IPS-20b (cell line): ENCODE measurements at regions not wholly inside any gene's neighbourhood (a gene's known extent, or its start where the extent isn't known, plus 50 kb on each side); places are given as distances from the start of the nearest gene placed in this dataset.

Experiments
- H3K27ac ChIP-seq: one replicate; pipeline ENCODE4 v1.5.1; 2013; ENCODE audit warnings: low read length
- H3K27me3 ChIP-seq: 2 replicates; pipeline ENCODE4 v1.6.1; 2013; ENCODE audit warnings: mild to moderate bottlenecking, low read length, inconsistent platforms; ENCODE audit not compliant: insufficient read depth
- H3K36me3 ChIP-seq: 2 replicates; pipeline ENCODE4 v1.6.1; 2013; ENCODE audit warnings: low read depth, mild to moderate bottlenecking, inconsistent platforms, low read length, moderate library complexity; ENCODE audit not compliant: insufficient read depth
- H3K4me1 ChIP-seq: 2 replicates; pipeline ENCODE4 v1.6.1; 2013; ENCODE audit warnings: mild to moderate bottlenecking, control low read depth, inconsistent platforms, low read length, moderate library complexity; ENCODE audit not compliant: insufficient read depth
- H3K4me3 ChIP-seq: 2 replicates; pipeline ENCODE4 v1.5.1; 2013; ENCODE audit warnings: mild to moderate bottlenecking, low read length, inconsistent platforms
- H3K9ac ChIP-seq: 2 replicates; pipeline ENCODE4 v1.6.1; 2013; ENCODE audit warnings: low read depth, mild to moderate bottlenecking, inconsistent platforms, low read length, moderate library complexity
- H3K9me3 ChIP-seq: 2 replicates; pipeline ENCODE4 v1.6.1; 2013; ENCODE audit warnings: mild to moderate bottlenecking, low read depth, low read length, inconsistent platforms; ENCODE audit not compliant: insufficient read depth

- Histone ChIP-seq H3K36me3 (no peaks in the 10 kb centered on the region), H3K4me1 (peaks cover 24% of the 10 kb centered on the region), H3K4me3 (no peak overlapping the region), H3K9ac (no peak overlapping the region), H3K27me3 (0 out of 2 replicates have a peak, but pooled peaks cover 4% of the 10 kb centered on the region), H3K27ac (no peak overlapping the region), H3K9me3 (no peaks in the 10 kb centered on the region)
Measured at GRCh38 chr1:59015708-59016107, 231.9 kb upstream of the JUN start.

DNA sequence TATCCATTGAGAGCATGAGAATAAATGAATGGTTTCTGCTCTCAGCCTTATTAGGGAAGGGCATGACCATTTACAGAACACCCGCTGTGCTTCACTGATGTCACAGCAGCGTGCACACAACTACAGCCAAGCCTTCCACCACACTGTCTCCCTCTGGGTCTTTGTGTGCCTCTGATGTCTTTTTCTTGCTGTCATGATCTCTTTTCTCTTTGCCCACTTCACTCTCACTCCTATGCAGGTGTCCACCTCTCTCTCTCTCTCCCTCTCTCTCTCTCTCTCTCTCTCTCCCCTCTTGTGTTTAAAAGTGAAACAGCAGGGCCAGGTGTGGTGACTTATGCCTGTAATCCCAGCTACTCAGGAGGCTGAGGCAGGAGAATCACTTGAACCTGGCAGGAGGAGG is 232.5 kb upstream of the JUN start:
- no peak overlapping the region for H3K27ac ChIP-seq

GRCh38 chr1:59017501-59018231 is 233.8 kb upstream of the JUN start:
- no peaks in the 10 kb centered on the region for H3K9me3 ChIP-seq
- peaks cover 17% of the 10 kb centered on the region for H3K4me1 ChIP-seq

More for the DNA sequence above, 232.5 kb upstream of the JUN start:
- H3K9ac ChIP-seq = no peak overlapping the region
- H3K9me3 ChIP-seq = no peaks in the 10 kb centered on the region
- 0 out of 2 replicates have a peak, but pooled peaks cover 4% of the 10 kb centered on the region for H3K27me3 ChIP-seq
- peaks cover 22% of the 10 kb centered on the region for H3K4me1 ChIP-seq
- H3K36me3 ChIP-seq = no peaks in the 10 kb centered on the region
- H3K4me3 ChIP-seq = no peak overlapping the region

GRCh38 chr1:59018446-59018845 is 234.6 kb upstream of the JUN start:
- H3K4me3 ChIP-seq = no peak overlapping the region
- no peaks in the 10 kb centered on the region for H3K9me3 ChIP-seq
- no peaks in the 10 kb centered on the region for H3K36me3 ChIP-seq
- no peak overlapping the region for H3K27ac ChIP-seq
- H3K4me1 ChIP-seq = peaks cover 10% of the 10 kb centered on the region
- 0 out of 2 replicates have a peak, but pooled peaks cover 4% of the 10 kb centered on the region for H3K27me3 ChIP-seq
- H3K9ac ChIP-seq = no peak overlapping the region

More at GRCh38 chr1:59017501-59018231, 233.8 kb upstream of the JUN start:
- Histone ChIP-seq H3K36me3 (no peaks in the 10 kb centered on the region), H3K27me3 (0 out of 2 replicates have a peak, but pooled peaks cover 4% of the 10 kb centered on the region), H3K4me3 (no peak overlapping the region), H3K9ac (no peak overlapping the region), H3K27ac (no peak overlapping the region)

DNA sequence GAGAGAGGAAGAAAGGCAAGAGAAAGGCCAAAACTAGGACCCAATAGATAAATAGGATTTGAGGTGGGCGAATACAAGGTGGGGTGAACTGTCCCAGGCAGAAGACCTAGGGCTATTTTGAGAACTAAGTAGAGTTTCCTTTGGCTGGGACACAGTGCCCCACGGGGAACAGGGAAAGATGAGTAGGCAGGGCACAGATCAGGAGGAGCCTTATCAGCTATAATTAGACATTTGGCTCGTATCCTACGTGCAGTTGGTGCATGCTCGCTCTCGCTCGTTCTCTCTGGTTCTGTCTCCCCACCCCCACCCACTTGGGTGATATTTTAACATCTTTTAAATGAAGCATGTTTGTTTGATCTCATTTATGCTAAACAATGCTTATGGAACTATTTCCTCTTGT is 235.0 kb upstream of the JUN start:
- Histone ChIP-seq H3K9me3 (no peaks in the 10 kb centered on the region), H3K27ac (no peak overlapping the region), H3K9ac (no peak overlapping the region), H3K4me1 (peaks cover 5% of the 10 kb centered on the region), H3K36me3 (no peaks in the 10 kb centered on the region), H3K4me3 (no peak overlapping the region), H3K27me3 (0 out of 2 replicates have a peak, but pooled peaks cover 4% of the 10 kb centered on the region)

DNA sequence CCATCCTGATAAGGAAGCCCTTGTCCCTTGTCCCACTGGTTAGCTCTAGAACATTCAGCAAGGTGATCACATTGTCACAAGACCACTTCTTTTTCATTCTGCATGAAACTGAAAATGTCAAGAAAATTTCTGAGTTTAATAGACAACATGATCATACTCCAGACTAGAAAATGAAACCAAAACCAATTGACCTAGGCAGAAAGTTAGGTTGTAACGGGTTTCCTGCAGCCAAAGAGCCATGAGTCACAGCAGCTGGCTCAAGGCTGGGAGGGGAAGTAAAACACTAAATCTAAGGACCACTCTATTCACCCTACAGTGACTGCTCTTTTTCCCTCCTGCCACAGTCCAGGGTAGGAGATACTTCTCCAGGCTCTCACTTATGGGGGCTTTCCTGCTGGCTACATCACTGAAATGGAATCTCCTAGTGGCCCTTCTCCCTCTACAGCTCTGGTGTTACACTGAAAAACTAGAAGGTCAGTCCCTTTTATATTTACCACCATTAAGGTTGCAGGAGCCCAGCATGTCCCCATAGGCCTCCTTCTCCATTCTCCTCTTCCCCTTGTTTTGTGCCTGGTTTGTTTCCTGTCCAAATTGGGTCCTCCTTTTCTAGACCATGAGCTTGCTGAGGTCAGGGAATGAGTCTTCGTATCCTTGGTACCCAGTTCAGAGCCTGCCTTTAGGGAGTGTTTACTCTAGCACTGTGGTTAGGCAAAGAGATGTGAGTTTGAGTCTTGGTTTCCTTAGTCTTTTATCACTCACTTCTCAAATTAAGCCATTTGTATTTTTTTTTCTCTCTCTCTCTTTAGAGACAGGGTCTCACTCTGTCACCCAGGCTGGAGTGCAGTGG is 236.5 kb upstream of the JUN start:
- H3K9ac ChIP-seq = no peak overlapping the region
- H3K27ac ChIP-seq = no peak overlapping the region
- H3K36me3 ChIP-seq = no peaks in the 10 kb centered on the region
- no peaks in the 10 kb centered on the region for H3K27me3 ChIP-seq
- no peaks in the 10 kb centered on the region for H3K9me3 ChIP-seq
- no peaks in the 10 kb centered on the region; the same call in 1 of the 2 replicates for H3K4me1 ChIP-seq
- no peak overlapping the region for H3K4me3 ChIP-seq

DNA sequence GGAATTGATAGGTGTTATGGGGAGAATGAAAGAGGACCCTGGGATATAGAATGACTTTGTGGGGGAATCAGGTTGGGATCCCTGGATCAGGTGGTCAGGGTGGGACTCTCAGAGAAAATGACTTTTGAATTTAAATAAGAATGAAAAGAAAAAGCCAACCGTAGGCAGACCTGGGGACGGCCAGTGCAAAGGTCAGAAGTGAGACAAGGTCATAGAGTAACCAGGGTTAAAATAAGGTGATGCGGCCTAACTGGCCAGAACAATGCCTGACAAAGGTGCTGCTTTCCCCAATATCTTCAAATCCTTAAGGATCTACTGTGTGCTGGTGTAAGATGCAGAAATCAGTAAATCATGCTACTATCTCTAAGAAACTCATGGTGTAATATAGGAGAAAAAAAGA is 238.4 kb upstream of the JUN start:
- Histone ChIP-seq H3K4me1 (no peaks in the 10 kb centered on the region), H3K27ac (no peak overlapping the region), H3K36me3 (no peaks in the 10 kb centered on the region), H3K9me3 (no peaks in the 10 kb centered on the region), H3K9ac (no peak overlapping the region), H3K4me3 (no peak overlapping the region), H3K27me3 (no peaks in the 10 kb centered on the region)

- H3K9ac ChIP-seq = no peak overlapping the region
- H3K4me1 ChIP-seq = no peaks in the 10 kb centered on the region
- H3K27me3 ChIP-seq = no peaks in the 10 kb centered on the region
Measured at GRCh38 chr1:59022799-59023198, 239.0 kb upstream of the JUN start.

DNA sequence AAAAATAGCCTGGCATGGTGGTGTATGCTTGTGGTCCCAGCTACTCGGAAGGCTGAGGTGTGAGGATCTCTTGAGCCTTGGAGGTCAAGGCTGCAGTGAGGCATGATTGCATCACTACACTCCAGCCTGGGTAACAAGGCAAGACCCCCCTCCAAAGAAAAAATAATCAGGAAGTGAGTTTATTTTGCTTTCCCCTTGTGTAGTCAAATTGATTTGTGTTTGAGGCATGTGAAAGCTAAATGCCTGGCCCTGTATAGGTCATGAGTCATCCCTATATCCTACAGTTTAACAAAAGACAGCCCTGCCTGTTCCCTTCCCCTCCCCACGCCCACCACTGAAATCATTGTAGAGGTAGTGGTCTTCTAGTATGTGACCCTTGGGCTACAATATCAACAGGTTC is 241.4 kb upstream of the JUN start:
- H3K27ac ChIP-seq = no peak overlapping the region
- H3K4me1 ChIP-seq = no peaks in the 10 kb centered on the region
- no peak overlapping the region for H3K4me3 ChIP-seq
- no peak overlapping the region for H3K9ac ChIP-seq
- no peaks in the 10 kb centered on the region for H3K27me3 ChIP-seq
- no peaks in the 10 kb centered on the region for H3K36me3 ChIP-seq
- no peaks in the 10 kb centered on the region for H3K9me3 ChIP-seq

More at GRCh38 chr1:59022799-59023198, 239.0 kb upstream of the JUN start:
- Histone ChIP-seq H3K9me3 (no peaks in the 10 kb centered on the region), H3K27ac (no peak overlapping the region), H3K36me3 (no peaks in the 10 kb centered on the region), H3K4me3 (no peak overlapping the region)

DNA sequence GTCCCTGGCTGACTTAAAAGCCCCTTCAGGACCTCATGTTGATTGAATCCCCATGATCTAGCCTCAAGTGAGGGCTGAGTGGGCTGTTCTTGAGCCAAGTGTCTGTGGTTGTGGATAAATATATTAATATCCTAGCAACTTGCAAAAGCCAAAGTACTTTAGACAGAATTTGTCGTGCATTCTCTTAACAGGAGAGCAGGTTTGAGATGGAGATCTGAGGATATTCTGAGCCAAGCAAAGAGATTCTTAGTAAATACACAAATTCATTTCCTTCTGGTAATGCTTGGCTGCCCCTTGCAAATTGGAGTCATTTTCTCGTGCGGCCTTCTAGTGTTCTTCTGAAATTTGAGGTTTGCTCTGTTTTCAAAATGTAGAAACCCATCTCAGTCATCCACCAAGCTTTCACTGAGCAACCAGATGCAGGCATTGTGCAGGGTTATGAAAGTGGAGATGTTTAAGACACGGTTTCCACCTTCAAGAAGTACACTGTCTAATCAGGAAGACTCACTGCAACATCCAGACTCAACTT is 242.1 kb upstream of the JUN start:
- no peaks in the 10 kb centered on the region for H3K27me3 ChIP-seq
- H3K4me1 ChIP-seq = no peaks in the 10 kb centered on the region
- no peaks in the 10 kb centered on the region for H3K9me3 ChIP-seq
- no peak overlapping the region for H3K9ac ChIP-seq
- no peak overlapping the region for H3K27ac ChIP-seq
- H3K4me3 ChIP-seq = no peak overlapping the region
- H3K36me3 ChIP-seq = no peaks in the 10 kb centered on the region

GRCh38 chr1:59026472-59026948 is 242.7 kb upstream of the JUN start:
- Histone ChIP-seq H3K9me3 (no peaks in the 10 kb centered on the region), H3K4me1 (no peaks in the 10 kb centered on the region), H3K36me3 (no peaks in the 10 kb centered on the region), H3K27me3 (no peaks in the 10 kb centered on the region), H3K9ac (no peak overlapping the region), H3K4me3 (no peak overlapping the region), H3K27ac (no peak overlapping the region)
